ENCODE measurements at regions not wholly inside any gene's neighbourhood (a gene's known extent, or its start where the extent isn't known, plus 50 kb on each side); places are given as distances from the start of the nearest gene placed in this dataset.

- no peaks in the 10 kb centered on the region for H3K27me3 ChIP-seq
- no peak overlapping the region for H3K4me3 ChIP-seq
- no peaks in the 10 kb centered on the region for H3K4me1 ChIP-seq
- H3K36me3 ChIP-seq (ENCODE audit: low read depth, missing control alignments): no peaks in the 10 kb centered on the region
- H3K27ac ChIP-seq: no peak overlapping the region
- no peak for TF ChIP-seq CTCF (IDR thresholded peaks at IDR 0.05)
- no peak for TF ChIP-seq POLR2A (IDR thresholded peaks at IDR 0.05)
- 66 to 74% methylated on average over 8 of the region's 8 CpGs for WGBS, 2 donors
- intact Hi-C loops (cut with DNase I; ENCODE audit: low total_unique reads): no loop called here
- DNase-seq: peak; percentile 20
- H3K9me3 ChIP-seq: no peaks in the 10 kb centered on the region
Measured at GRCh38 chr4:24219209-24219608, 329.4 kb upstream of the PPARGC1A start.

- H3K27me3 ChIP-seq: no peaks in the 10 kb centered on the region
- H3K4me1 ChIP-seq: no peaks in the 10 kb centered on the region
- H3K4me3 ChIP-seq: no peak overlapping the region
- intact Hi-C loops (cut with DNase I; ENCODE audit: low total_unique reads): no loop called here
- no peak for TF ChIP-seq POLR2A (IDR thresholded peaks at IDR 0.05)
- no peak for TF ChIP-seq CTCF (IDR thresholded peaks at IDR 0.05)
- H3K9me3 ChIP-seq: no peaks in the 10 kb centered on the region
- H3K27ac ChIP-seq: no peak overlapping the region
- DNase-seq: no peak
- no peaks in the 10 kb centered on the region for H3K36me3 ChIP-seq (ENCODE audit: low read depth, missing control alignments)
Measured at GRCh38 chr4:24218566-24218965, 328.7 kb upstream of the PPARGC1A start.

- no peak for DNase-seq
- H3K4me1 ChIP-seq: no peaks in the 10 kb centered on the region
- H3K27me3 ChIP-seq: no peaks in the 10 kb centered on the region
- H3K9me3 ChIP-seq: no peaks in the 10 kb centered on the region
- WGBS, 2 donors: 76 to 82% methylated on average over 3 of the region's 3 CpGs
- intact Hi-C loops (cut with DNase I; ENCODE audit: low total_unique reads): no loop called here
- H3K4me3 ChIP-seq: no peak overlapping the region
- H3K27ac ChIP-seq: no peak overlapping the region
- TF ChIP-seq POLR2A (IDR thresholded peaks at IDR 0.05) (no peak), CTCF (IDR thresholded peaks at IDR 0.05) (no peak)
- H3K36me3 ChIP-seq (ENCODE audit: low read depth, missing control alignments): no peaks in the 10 kb centered on the region
Measured at GRCh38 chr4:24214796-24215195, 324.9 kb upstream of the PPARGC1A start.

- intact Hi-C loops (cut with DNase I; ENCODE audit: low total_unique reads): no loop called here
- no peaks in the 10 kb centered on the region for H3K36me3 ChIP-seq (ENCODE audit: low read depth, missing control alignments)
- H3K4me3 ChIP-seq: no peak overlapping the region
- H3K9me3 ChIP-seq: no peaks in the 10 kb centered on the region
- H3K27ac ChIP-seq: no peak overlapping the region
- TF ChIP-seq CTCF (IDR thresholded peaks at IDR 0.05) (no peak), POLR2A (IDR thresholded peaks at IDR 0.05) (no peak)
- no peaks in the 10 kb centered on the region for H3K27me3 ChIP-seq
- DNase-seq: no peak
- 75 to 85% methylated on average over 5 of the region's 5 CpGs for WGBS, 2 donors
- H3K4me1 ChIP-seq: no peaks in the 10 kb centered on the region
Measured at GRCh38 chr4:24213961-24214360, 324.1 kb upstream of the PPARGC1A start.

GRCh38 chr4:24212642-24213041 lies 322.8 kb upstream of the PPARGC1A start:
- Histone ChIP-seq H3K27ac (no peak overlapping the region), H3K9me3 (no peaks in the 10 kb centered on the region), H3K4me3 (no peak overlapping the region), H3K4me1 (no peaks in the 10 kb centered on the region), H3K36me3 (ENCODE audit: low read depth, missing control alignments) (no peaks in the 10 kb centered on the region), H3K27me3 (no peaks in the 10 kb centered on the region)
- WGBS, 2 donors: 77 to 81% methylated on average over 4 of the region's 4 CpGs
- TF ChIP-seq POLR2A (IDR thresholded peaks at IDR 0.05) (no peak), CTCF (IDR thresholded peaks at IDR 0.05) (no peak)
- DNase-seq: no peak
- intact Hi-C loops (cut with DNase I; ENCODE audit: low total_unique reads): no loop called here
